DMS53 (cell line): ENCODE measurements at regions not wholly inside any gene's neighbourhood (a gene's known extent, or its start where the extent isn't known, plus 50 kb on each side); places are given as distances from the start of the nearest gene placed in this dataset.

ENCODE experiments used
- DNase-seq: peaks from one replicate; lab custom pipeline; 2025; lab: John Stamatoyannopoulos, UW

DNA sequence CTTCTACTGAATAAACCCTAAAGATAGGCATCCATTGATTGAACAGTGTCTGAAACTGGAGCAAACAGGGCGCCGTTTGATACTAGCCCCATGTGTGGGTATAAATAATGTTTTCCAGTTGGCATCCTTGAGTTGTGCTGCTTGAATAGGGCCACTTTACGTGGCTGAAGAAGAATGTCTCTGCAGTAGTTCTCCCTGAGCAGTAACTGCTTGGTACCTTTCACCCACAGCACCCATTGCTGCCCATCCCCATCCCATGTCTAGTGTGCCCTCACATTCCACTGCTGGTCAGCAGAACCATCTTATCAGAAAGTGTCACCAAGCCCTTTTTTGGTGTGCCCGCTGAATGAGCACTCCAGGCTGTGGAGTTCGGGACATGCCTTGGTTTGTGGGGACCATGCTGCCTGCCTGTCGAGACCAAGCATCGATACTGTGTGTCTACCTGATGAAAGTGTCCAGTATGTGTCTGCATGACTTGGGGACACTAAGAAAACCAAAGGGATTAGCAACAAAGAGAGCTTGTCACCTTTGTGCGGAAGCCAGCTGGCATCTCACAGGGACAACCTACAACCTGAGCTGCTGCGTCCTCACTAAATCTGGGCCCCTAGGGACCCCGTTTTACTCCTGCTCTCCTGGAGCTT lies 162.0 kb downstream of the TM9SF2 start:
- DNase-seq, result no peak

GRCh38 chr13:99662678-99663077 lies 161.4 kb downstream of the TM9SF2 start:
- no peak for DNase-seq

DNA sequence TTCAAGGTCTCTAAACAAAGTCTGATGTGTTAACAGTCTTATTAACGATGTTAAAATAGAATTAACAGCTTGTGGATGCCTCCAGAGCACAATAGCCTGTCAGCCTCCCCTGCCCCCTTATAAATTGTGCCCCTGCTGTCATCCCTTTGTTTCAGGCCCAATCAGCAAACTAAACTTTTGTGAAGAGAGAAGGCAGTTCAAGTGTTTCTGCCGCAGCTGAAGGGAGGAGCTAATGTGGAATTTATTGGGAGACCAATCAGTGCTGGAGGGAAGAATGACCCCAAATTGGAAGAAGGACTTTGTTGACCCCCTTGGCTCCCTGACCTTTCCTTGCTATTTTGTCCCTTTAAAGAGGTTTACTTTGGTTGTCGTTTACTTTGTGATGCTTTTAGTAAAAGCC lies 160.5 kb downstream of the TM9SF2 start:
- DNase-seq, result no peak

DNA sequence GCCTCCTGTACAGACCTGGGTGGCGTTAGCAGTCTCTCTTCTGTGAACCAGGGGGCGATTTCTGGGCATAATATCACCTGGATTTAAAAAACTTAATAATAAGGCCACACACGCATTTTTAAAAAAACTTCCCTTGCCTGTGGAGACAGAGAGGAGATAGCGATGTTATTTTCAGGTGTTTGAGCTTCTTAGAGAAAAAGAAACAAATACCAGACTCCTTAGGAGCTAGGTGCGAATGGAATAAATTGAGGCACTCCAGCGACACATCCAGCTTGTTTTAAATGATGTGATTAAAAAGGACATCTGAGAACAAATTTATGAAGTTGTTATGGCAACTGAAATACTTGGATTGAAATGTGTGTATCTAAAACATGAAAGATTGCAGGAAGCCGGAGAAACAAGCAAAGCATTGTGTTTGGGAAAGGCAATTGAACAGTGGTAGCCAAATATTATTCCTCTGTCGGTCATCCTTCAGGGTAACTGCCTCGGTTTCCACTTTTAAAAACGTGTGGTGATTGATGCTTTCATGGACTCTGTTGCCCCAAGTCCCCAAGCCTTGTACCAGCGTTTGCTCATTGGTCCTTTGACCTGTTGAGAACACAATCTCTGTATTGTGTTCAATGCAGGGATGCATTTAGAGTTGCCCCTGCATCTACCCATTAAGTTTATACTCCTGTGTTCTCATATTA lies 158.7 kb downstream of the TM9SF2 start:
- no peak for DNase-seq

GRCh38 chr13:99659226-99659625 lies 158.0 kb downstream of the TM9SF2 start:
- DNase-seq, result no peak

GRCh38 chr13:99658261-99658991 lies 157.2 kb downstream of the TM9SF2 start:
- DNase-seq, result peak; percentile 58

GRCh38 chr13:99657848-99658260 lies 156.6 kb downstream of the TM9SF2 start:
- peak; percentile 35 for DNase-seq

DNA sequence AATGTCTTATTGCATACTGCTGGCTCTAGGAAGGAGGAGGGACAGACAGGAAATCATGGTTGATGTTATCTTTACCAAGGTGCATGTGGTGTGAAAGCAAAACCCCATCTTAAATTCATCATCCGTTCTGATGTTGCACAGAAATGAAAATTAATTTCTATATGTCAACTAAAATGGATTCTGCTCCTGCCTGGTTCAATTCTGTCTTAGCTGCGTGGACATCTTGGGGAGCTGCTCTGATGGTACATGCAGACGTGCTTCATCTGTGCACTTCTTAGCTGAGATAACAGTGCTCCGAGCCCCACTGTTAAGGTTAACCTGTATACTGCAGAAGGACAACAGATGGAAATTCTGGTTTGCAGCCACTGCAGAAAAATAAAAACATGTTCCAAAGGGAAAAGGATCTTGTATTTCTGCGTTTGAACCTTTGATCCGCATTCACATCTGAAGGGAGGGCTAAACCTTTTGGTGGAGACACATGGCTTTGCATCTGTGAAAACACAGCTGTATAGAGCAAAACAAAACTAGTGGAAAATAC lies 155.6 kb downstream of the TM9SF2 start:
- DNase-seq, result no peak

- DNase-seq, result peak; percentile 60
These were observed 154.9 kb downstream of the TM9SF2 start for GRCh38 chr13:99656092-99656745.

DNA sequence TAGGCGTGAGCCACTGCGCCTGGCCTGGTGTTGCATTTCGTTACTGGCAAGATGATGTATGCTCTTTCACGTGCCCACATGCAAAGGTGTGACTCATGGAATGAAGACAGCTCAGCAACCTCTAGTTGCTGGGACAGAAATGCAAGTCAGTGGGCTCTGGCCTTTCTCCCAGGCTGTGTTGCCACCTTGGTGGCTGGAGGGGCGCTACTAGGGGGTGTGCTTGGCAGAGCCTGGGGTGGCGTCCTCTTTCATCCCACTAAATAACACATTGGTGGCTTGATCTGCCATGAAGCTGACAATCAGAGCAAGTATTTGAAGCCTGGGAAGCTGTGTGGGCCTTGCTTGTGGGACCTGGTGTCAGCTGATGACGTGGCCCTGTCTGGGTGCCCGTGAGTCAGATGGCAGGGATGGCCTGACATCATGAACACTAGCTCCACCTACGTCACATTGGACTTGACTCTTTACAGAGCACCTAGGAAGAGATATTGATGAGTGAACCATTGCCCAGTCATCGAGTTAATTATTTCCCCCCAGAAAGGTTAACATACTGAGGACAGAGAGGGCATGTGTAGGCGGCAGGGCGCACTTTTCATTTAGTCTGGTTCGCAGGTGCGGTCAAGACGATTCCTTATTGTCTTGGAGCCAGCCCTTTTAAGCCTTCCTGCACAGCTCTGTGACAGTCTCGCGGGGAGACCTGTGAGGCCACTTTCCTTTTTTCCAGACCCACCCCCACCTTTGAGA lies 154.2 kb downstream of the TM9SF2 start:
- peak; percentile 7 for DNase-seq

- DNase-seq, result no peak
These were observed 152.8 kb downstream of the TM9SF2 start for GRCh38 chr13:99654076-99654475.

GRCh38 chr13:99653526-99653925 lies 152.3 kb downstream of the TM9SF2 start:
- no peak for DNase-seq

DNA sequence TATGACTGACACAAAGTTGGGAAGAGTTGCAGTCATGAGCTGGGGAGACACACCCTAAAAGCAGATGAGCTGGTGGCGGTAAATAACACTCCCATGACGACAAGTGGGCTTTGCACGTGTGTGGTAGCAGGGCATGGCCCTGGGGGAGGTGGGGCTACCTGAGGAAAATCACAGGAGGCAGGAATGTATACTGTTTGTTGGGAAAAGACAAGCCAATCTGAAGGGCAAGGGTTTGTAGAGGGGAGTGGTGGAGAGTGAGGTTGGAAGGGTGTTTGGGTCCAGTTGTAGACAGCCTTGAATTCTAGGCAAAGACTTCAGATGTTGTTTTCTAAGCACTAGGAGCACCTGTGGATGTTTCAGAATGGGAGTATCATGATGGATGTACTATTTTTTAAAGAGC lies 151.6 kb downstream of the TM9SF2 start:
- no peak for DNase-seq

- no peak for DNase-seq
These were observed 150.9 kb downstream of the TM9SF2 start for GRCh38 chr13:99652141-99652540.

- DNase-seq, result no peak
These were observed 149.7 kb downstream of the TM9SF2 start for GRCh38 chr13:99651016-99651415.

DNA sequence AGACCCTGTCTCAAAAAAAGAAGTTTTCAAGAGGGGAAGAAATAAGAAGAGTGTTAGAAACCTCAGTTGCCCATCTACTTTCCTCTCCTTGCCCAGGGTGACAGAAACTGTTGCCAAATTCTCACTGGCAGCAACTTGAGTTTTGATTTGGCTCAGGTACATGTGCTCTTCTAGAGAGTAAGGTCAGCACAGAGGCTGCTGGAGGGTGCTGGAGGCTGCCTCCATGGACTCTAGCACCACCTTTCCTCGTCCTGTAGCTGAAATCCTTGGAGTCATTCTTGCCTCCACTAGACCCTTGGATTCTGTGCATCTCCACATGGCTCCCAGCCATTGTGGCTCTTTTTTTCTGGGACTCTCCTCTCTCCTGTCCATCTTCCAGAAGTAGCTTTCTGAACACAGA lies 149.1 kb downstream of the TM9SF2 start:
- no peak for DNase-seq

- no peak for DNase-seq
These were observed 147.7 kb downstream of the TM9SF2 start for GRCh38 chr13:99648927-99649326.

- no peak for DNase-seq
These were observed 146.9 kb downstream of the TM9SF2 start for GRCh38 chr13:99648066-99648665.

- no peak for DNase-seq
These were observed 146.3 kb downstream of the TM9SF2 start for GRCh38 chr13:99647596-99647985.

DNA sequence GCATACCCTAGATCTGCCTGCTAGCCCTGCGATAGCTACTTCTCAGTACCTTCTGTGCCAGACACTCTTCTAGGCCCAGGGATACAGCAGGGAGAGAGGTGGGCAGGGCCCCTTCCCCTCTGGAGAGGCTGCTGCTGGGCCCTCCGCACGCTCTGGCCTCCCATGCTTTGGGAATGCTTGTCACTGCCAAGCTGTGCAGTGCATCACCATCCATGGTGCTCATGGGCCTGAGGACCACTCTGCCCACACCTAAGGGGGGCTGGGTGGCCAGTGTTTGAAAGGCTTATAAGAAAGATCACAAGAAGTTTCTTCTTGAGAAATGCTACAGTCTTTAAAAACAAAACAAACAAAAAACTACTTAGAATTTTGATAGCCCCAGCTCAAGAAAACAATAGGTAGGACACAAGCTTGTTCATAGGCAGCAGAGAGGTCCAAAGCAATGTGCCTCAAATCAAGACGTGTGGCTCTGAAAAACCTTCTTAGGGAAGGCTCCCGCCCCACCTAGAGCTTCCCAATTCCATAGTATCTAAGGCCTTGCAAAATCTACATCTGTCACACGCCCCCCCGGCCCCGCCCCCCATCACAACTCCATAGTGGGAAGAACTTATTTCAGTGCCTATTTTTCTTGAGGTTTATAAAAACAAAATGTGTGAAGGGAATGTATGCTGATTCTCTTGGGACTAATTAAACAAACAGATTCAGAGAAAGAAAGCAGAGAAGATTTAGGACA lies 145.8 kb downstream of the TM9SF2 start:
- no peak for DNase-seq

DNA sequence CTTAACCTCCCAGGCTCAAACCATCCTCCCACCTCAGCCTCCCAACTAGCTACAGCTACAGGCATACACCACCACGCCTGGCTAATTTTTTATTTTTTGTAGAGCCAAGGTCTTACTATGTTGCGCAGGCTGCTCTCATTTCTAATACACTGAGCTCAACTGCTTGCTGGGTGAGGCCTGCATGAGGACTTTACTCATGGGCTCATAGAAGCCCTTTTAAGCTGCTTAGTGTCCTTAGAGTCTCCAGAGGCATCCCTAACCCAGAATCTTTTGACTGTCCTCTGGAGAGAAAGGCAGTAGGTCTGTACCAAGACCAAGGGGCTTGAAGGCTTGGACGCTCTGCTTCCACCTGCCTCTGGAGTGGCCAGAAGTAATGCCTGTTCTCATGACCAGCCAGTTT lies 141.6 kb downstream of the TM9SF2 start:
- no peak for DNase-seq
